WERI-Rb-1 (cell line): ENCODE measurements at regions not wholly inside any gene's neighbourhood (a gene's known extent, or its start where the extent isn't known, plus 50 kb on each side); places are given as distances from the start of the nearest gene placed in this dataset.

Experiments used
- DNase-seq: peaks from one replicate; pipeline ENCODE4 v3.0.0-alpha.2; 2020
- H3K27ac ChIP-seq: fragments of 250-450 bp; sonication (Bioruptor Pico); 2 replicates; pipeline ENCODE4 v1.5.1; 2020; ENCODE audit warnings: mild to moderate bottlenecking, moderate library complexity
- H3K27me3 ChIP-seq: fragments of 250-450 bp; sonication (Bioruptor Pico); 2 replicates; pipeline ENCODE4 v1.5.1; 2021; ENCODE audit warnings: mild to moderate bottlenecking, low read depth, moderate library complexity; ENCODE audit not compliant: insufficient read depth, severe bottlenecking
- H3K36me3 ChIP-seq: fragments of 250-450 bp; sonication (Bioruptor Pico); 2 replicates; pipeline ENCODE4 v1.5.1; 2020; ENCODE audit warnings: mild to moderate bottlenecking, moderate library complexity
- H3K4me3 ChIP-seq: 2 replicates; pipeline ENCODE4 v1.5.1; 2011; ENCODE audit warnings: low read depth, mild to moderate bottlenecking, control low read depth, low read length
- H3K9me3 ChIP-seq: fragments of 250-450 bp; sonication (Bioruptor Pico); 2 replicates; pipeline ENCODE4 v1.5.1; 2021; ENCODE audit warnings: mild to moderate bottlenecking, moderate library complexity; ENCODE audit not compliant: severe bottlenecking
- TF ChIP-seq, protein P1 (sequence below): IDR thresholded peaks from 2 replicates; pipeline ENCODE4 v1.5.1; 2011; ENCODE audit warnings: low read depth, mild to moderate bottlenecking, control low read depth, inconsistent platforms, low read length

DNA sequence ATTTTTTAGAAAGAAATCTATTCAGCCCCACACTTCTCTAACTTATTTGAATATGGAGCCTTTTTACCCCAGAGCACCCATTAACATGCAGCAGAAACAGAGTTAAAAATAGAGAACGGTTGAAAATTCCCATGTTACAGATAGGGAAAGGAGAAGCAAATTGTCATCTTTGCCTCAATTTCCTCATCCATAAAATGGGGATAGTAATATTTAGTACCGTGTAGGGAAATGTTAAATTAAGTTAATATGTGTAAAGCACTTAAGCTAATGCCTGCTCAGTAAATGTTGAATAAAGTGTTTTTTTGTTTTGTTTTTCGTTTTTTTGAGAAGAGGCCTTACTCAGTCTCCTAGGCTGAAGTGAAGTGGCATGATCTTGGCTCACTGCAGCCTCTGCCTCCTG, 50.3 kb downstream of the NAV1 start:
- no peaks in the 10 kb centered on the region for H3K36me3 ChIP-seq
- TF ChIP-seq, protein P1, sequence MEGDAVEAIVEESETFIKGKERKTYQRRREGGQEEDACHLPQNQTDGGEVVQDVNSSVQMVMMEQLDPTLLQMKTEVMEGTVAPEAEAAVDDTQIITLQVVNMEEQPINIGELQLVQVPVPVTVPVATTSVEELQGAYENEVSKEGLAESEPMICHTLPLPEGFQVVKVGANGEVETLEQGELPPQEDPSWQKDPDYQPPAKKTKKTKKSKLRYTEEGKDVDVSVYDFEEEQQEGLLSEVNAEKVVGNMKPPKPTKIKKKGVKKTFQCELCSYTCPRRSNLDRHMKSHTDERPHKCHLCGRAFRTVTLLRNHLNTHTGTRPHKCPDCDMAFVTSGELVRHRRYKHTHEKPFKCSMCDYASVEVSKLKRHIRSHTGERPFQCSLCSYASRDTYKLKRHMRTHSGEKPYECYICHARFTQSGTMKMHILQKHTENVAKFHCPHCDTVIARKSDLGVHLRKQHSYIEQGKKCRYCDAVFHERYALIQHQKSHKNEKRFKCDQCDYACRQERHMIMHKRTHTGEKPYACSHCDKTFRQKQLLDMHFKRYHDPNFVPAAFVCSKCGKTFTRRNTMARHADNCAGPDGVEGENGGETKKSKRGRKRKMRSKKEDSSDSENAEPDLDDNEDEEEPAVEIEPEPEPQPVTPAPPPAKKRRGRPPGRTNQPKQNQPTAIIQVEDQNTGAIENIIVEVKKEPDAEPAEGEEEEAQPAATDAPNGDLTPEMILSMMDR, result no peak

DNA sequence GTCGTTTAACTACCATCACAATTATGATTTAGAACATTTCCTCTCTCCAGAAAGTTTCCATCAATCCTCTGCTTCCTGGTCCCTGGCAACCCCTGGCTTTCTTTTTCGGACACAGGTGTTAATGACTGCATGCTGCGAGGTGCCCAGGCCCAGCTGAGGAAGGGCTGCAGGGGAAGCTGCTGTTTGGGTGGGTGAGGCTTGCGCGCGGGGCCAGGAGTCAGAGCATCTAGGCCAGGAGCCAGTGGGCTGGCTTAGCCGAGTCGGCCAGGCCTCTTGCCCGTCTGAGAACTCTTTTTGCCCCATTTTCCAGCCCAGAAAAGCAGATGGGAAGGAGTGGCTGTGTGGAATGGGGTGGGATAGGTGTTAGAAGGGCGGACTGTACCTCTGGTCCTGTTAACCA, 51.5 kb downstream of the NAV1 start:
- TF ChIP-seq, protein P1, result no peak
- no peaks in the 10 kb centered on the region for H3K27me3 ChIP-seq
- no peak overlapping the region for H3K27ac ChIP-seq
- H3K4me3 ChIP-seq, result no peak overlapping the region
- no peak for DNase-seq
- H3K36me3 ChIP-seq, result no peaks in the 10 kb centered on the region
- H3K9me3 ChIP-seq, result no peaks in the 10 kb centered on the region

More for the DNA sequence above, 50.3 kb downstream of the NAV1 start:
- Histone ChIP-seq H3K27ac (no peak overlapping the region), H3K4me3 (no peak overlapping the region), H3K27me3 (no peaks in the 10 kb centered on the region), H3K9me3 (no peaks in the 10 kb centered on the region)
- DNase-seq, result no peak

DNA sequence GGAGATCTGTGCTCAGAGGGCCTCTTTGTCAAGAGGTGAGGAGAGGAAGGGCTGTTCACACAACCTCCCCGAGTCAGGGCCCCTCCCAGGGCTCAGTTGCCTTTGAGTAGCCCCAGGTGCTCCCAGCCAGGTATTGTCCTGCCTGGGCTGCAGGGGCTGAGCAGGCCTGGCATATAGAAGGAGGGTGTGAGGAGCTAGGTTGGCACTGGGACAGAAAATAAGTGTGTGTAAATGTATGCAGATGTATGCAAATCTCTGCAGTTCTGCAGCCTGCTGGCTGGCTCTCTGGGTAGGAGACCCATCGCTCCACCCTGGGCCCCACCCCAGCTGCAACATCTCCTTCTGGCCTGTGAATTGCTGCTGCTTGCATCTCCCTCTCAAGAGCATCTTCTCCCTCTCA, 52.4 kb downstream of the NAV1 start:
- Histone ChIP-seq H3K27me3 (no peaks in the 10 kb centered on the region), H3K9me3 (no peaks in the 10 kb centered on the region), H3K27ac (no peak overlapping the region), H3K36me3 (no peaks in the 10 kb centered on the region), H3K4me3 (no peak overlapping the region)
- DNase-seq, result no peak
- TF ChIP-seq, protein P1, result no peak

DNA sequence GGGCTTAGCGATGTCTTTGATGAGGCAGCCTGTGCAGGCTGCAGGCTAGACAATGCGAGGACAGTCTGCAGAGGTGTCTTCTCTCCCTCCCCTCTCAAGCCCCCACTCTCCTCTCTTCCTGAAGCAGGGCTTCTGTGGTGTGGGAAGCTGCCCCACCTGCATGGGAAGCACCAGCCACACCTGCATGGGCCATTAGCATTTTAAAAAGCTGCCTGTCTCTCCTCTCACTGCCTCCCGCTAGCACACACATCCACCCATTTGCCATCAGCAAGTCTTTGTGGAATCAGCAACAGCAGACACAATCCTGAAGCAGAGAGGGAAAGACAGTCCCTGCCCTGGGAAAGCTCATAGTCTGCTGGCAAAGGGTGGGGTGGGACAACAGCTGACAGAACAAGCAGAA, 53.1 kb downstream of the NAV1 start:
- H3K36me3 ChIP-seq, result no peaks in the 10 kb centered on the region
- H3K4me3 ChIP-seq, result no peak overlapping the region
- TF ChIP-seq, protein P1, result no peak
- no peak for DNase-seq
- H3K27ac ChIP-seq, result no peak overlapping the region
- H3K27me3 ChIP-seq, result no peaks in the 10 kb centered on the region
- no peaks in the 10 kb centered on the region for H3K9me3 ChIP-seq

DNA sequence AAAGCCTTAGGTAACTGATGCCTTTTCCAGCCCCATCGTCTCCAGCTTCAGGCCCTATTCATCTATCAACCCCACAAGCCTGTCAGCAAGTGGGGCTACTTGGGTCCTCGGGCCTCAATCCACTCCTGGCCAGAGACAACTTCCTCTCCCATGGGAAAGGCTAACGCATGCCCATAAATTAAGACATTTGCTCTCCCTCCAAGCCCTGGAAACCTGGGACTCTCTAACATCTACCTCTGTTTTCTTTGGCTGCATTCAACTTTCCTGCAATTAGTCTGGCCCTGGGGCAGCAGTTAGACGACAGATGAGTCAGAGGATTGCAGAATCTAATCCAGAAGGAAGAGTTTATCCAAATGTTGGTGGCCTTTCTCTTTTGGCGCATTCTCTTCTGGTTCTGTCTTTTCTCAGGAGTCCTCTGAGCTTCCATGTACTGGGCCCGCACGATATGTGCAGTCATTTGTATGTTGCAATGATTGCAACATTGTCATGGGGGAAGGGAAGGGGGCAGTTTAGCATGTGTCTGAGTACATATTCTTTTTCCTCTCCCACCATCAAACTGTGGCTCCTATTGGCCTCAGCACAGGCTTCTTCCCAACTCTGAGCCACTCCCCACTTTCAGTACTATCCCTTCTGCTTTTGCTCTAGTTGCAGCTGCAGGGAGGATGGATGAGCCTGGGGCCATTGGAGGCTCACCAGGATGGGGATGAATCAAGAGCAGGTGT, 54.4 kb downstream of the NAV1 start:
- H3K27me3 ChIP-seq, result no peaks in the 10 kb centered on the region
- no peaks in the 10 kb centered on the region for H3K9me3 ChIP-seq
- no peak overlapping the region; the same call in 1 of the 2 replicates for H3K27ac ChIP-seq
- no peaks in the 10 kb centered on the region for H3K36me3 ChIP-seq
- TF ChIP-seq, protein P1, result no peak
- no peak for DNase-seq
- H3K4me3 ChIP-seq, result no peak overlapping the region
